ENCODE measurements at regions not wholly inside any gene's neighbourhood (a gene's known extent, or its start where the extent isn't known, plus 50 kb on each side); places are given as distances from the start of the nearest gene placed in this dataset.

GRCh38 chr9:108273988-108274387, 581.8 kb downstream of the ACTL7B start:
- Histone ChIP-seq H3K36me3 (no peaks in the 10 kb centered on the region), H3K9me3 (no peaks in the 10 kb centered on the region), H3K4me1 (peaks cover 0 to 46% (median 10%) of the 10 kb centered on the region in 3 donors), H3K27me3 (no peaks in the 10 kb centered on the region), H3K27ac (no peak overlapping the region), H3K4me3 (no peak overlapping the region)
- intact Hi-C loops (cut with DNase I): loop anchor here (10.0 kb wide), 1 partner anchor 789 kb away; the partner anchor contains the start of gene KLF4
- no peak for TF ChIP-seq POLR2A (IDR thresholded peaks at IDR 0.05)
- TF ChIP-seq, protein P1, sequence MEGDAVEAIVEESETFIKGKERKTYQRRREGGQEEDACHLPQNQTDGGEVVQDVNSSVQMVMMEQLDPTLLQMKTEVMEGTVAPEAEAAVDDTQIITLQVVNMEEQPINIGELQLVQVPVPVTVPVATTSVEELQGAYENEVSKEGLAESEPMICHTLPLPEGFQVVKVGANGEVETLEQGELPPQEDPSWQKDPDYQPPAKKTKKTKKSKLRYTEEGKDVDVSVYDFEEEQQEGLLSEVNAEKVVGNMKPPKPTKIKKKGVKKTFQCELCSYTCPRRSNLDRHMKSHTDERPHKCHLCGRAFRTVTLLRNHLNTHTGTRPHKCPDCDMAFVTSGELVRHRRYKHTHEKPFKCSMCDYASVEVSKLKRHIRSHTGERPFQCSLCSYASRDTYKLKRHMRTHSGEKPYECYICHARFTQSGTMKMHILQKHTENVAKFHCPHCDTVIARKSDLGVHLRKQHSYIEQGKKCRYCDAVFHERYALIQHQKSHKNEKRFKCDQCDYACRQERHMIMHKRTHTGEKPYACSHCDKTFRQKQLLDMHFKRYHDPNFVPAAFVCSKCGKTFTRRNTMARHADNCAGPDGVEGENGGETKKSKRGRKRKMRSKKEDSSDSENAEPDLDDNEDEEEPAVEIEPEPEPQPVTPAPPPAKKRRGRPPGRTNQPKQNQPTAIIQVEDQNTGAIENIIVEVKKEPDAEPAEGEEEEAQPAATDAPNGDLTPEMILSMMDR (IDR thresholded peaks at IDR 0.05): no peak
- no peak for DNase-seq
- WGBS, 2 donors: 95% methylated on average over 2 of the region's 2 CpGs

- 29 to 50% methylated on average over 7 of the region's 7 CpGs for WGBS, 2 donors
- intact Hi-C loops (cut with DNase I): loop anchor here (10.0 kb wide), 1 partner anchor 788 kb away; the partner anchor contains the start of gene KLF4
Observed at GRCh38 chr9:108272349-108272899, 583.4 kb downstream of the ACTL7B start.

DNA sequence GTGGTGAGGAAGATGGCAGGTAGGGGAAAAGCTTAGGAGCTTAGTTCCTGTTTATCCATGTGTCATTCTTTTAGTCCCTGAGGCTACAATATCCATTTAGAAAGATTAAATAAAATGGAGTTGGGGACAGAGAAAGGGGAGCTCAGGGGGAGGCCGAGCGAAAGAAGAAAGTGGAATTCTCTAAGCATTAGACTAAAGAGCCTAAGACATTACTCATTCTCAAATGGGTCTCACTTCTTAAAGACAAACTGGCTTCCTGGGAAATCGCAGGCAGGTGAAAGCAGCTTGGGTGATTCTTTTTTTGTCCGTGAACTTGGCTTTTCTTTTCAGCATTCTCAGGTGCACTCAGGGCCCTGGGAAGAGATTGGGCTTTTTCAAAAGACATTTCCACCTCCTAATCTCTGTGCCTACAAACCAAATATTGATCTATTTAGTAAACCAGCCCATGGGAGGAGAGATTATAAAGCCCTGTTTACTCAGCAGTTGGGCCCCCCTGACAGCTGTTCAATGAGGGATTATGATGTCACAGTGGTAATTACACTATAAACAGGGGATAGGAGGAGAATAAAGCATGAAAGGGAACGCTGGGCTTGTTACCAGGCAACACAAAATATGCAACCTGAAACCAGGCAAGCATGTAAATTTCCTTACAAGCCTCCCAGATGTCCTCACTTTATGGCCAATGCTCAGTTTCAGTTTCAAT, 584.0 kb downstream of the ACTL7B start:
- peak overlapping the region; percentile 51 to 86 (median 84) for H3K27ac ChIP-seq
- H3K27me3 ChIP-seq: no peaks in the 10 kb centered on the region
- TF ChIP-seq POLR2A (IDR thresholded peaks at IDR 0.05): no peak
- TF ChIP-seq, protein P1 (IDR thresholded peaks at IDR 0.05): no peak
- H3K36me3 ChIP-seq: no peaks in the 10 kb centered on the region
- H3K4me1 ChIP-seq: peaks cover 0 to 29% (median 6%) of the 10 kb centered on the region in 3 donors
- H3K4me3 ChIP-seq: peak overlapping the region; percentile 13 to 41 (median 32)
- 17 to 21% methylated on average over 5 of the region's 5 CpGs for WGBS, 2 donors
- intact Hi-C loops (cut with DNase I): loop anchor here (10.0 kb wide), 1 partner anchor 787 kb away; the partner anchor contains the start of gene KLF4
- H3K9me3 ChIP-seq: no peaks in the 10 kb centered on the region
- no peak for DNase-seq

More at GRCh38 chr9:108272349-108272899, 583.4 kb downstream of the ACTL7B start:
- Histone ChIP-seq H3K36me3 (no peaks in the 10 kb centered on the region), H3K27me3 (no peaks in the 10 kb centered on the region), H3K9me3 (no peaks in the 10 kb centered on the region), H3K4me1 (peaks cover 0 to 30% (median 6%) of the 10 kb centered on the region in 3 donors), H3K4me3 (peak overlapping the region; percentile 13 to 41 (median 32)), H3K27ac (peak overlapping the region; percentile 51 to 86 (median 84))
- DNase-seq: no peak
- TF ChIP-seq POLR2A (IDR thresholded peaks at IDR 0.05): no peak
- TF ChIP-seq, protein P1 (IDR thresholded peaks at IDR 0.05): peak; percentile 34 to 74 (median 64)

GRCh38 chr9:108271236-108271635, 584.5 kb downstream of the ACTL7B start:
- H3K4me3 ChIP-seq: no peak overlapping the region
- H3K9me3 ChIP-seq: no peaks in the 10 kb centered on the region
- no peak for DNase-seq
- WGBS, 2 donors: 58 to 63% methylated on average over 4 to 7 of the region's 7 CpGs
- no peaks in the 10 kb centered on the region for H3K36me3 ChIP-seq
- H3K27ac ChIP-seq: peak overlapping the region; percentile 51 to 86 (median 84)
- no peaks in the 10 kb centered on the region for H3K27me3 ChIP-seq
- TF ChIP-seq, protein P1 (IDR thresholded peaks at IDR 0.05): no peak
- TF ChIP-seq POLR2A (IDR thresholded peaks at IDR 0.05): no peak
- H3K4me1 ChIP-seq: peaks cover 0 to 29% (median 6%) of the 10 kb centered on the region in 3 donors
- intact Hi-C loops (cut with DNase I): loop anchor here (10.0 kb wide), 1 partner anchor 786 kb away; the partner anchor contains the start of gene KLF4

DNA sequence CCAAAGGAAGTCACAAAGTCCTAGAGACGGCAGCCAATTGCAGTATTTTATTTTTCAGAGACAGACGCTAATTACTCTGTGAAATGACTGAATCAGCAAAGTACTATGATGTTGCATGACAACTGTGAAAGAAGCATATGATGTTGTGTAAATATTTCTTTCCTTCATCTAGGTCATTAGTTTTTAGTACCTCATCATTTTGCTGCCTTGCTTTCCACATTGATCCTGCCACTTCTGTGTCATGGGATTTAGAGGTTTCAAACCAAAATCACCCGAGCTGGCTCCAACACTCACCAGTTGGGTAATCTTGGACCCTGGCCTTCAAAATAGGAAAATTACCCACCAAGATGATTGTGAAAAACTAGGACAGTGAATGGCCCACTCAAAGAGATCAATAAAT, 585.2 kb downstream of the ACTL7B start:
- Histone ChIP-seq H3K36me3 (no peaks in the 10 kb centered on the region), H3K9me3 (no peaks in the 10 kb centered on the region), H3K4me1 (peaks cover 0 to 29% (median 6%) of the 10 kb centered on the region in 3 donors), H3K27ac (no peak overlapping the region), H3K4me3 (no peak overlapping the region), H3K27me3 (no peaks in the 10 kb centered on the region)
- no peak for DNase-seq
- WGBS, 2 donors: 71 to 99% methylated on average over 3 of the region's 3 CpGs
- TF ChIP-seq, protein P1 (IDR thresholded peaks at IDR 0.05): no peak
- intact Hi-C loops (cut with DNase I): loop anchor here (10.0 kb wide), 1 partner anchor 786 kb away; the partner anchor contains the start of gene KLF4
